NCI-H146 treated with DMSO at 0.1 percent for 48 hours (cell line): ENCODE measurements at regions not wholly inside any gene's neighbourhood (a gene's known extent, or its start where the extent isn't known, plus 50 kb on each side); places are given as distances from the start of the nearest gene placed in this dataset.
A peak's percentile ranks its signal among the peaks of the same experiment; 100 is the strongest.

Source experiments
- DNase-seq: peaks from one replicate; lab custom pipeline; 2025; ENCODE audit not compliant: unreplicated experiment; lab: John Stamatoyannopoulos, UW

- DNase-seq: no peak
These were observed 168.2 kb downstream of the ICOS start for GRCh38 chr2:204104811-204105210.

GRCh38 chr2:204108330-204108751 is 171.8 kb downstream of the ICOS start:
- DNase-seq: peak; percentile 11

- no peak for DNase-seq
These were observed 172.3 kb downstream of the ICOS start for GRCh38 chr2:204108781-204109295.

- no peak for DNase-seq
These were observed 173.1 kb downstream of the ICOS start for GRCh38 chr2:204109681-204110080.

- DNase-seq: no peak
These were observed 173.8 kb downstream of the ICOS start for GRCh38 chr2:204110338-204110741.

- no peak for DNase-seq
These were observed 174.4 kb downstream of the ICOS start for GRCh38 chr2:204110751-204111516.

GRCh38 chr2:204112084-204112770 is 175.7 kb downstream of the ICOS start:
- no peak for DNase-seq

GRCh38 chr2:204114295-204115136 is 178.0 kb downstream of the ICOS start:
- DNase-seq: no peak

- no peak for DNase-seq
These were observed 178.8 kb downstream of the ICOS start for GRCh38 chr2:204115137-204116056.

- no peak for DNase-seq
These were observed 179.7 kb downstream of the ICOS start for GRCh38 chr2:204116159-204116792.

- DNase-seq: no peak
These were observed 185.9 kb downstream of the ICOS start for GRCh38 chr2:204122425-204122824.

- no peak for DNase-seq
These were observed 187.7 kb downstream of the ICOS start for GRCh38 chr2:204124140-204124750.

- DNase-seq: no peak
These were observed 190.1 kb downstream of the ICOS start for GRCh38 chr2:204126705-204127104.

GRCh38 chr2:204127238-204127637 is 190.7 kb downstream of the ICOS start:
- no peak for DNase-seq

GRCh38 chr2:204129591-204130294 is 193.2 kb downstream of the ICOS start:
- DNase-seq: no peak

GRCh38 chr2:204131621-204132020 is 195.1 kb downstream of the ICOS start:
- no peak for DNase-seq

GRCh38 chr2:204133476-204133875 is 196.9 kb downstream of the ICOS start:
- DNase-seq: no peak

- DNase-seq: no peak
These were observed 197.9 kb downstream of the ICOS start for GRCh38 chr2:204134421-204134820.

- no peak for DNase-seq
These were observed 199.2 kb downstream of the ICOS start for GRCh38 chr2:204135752-204136151.
